ENCODE measurements at regions not wholly inside any gene's neighbourhood (a gene's known extent, or its start where the extent isn't known, plus 50 kb on each side); places are given as distances from the start of the nearest gene placed in this dataset.

DNA sequence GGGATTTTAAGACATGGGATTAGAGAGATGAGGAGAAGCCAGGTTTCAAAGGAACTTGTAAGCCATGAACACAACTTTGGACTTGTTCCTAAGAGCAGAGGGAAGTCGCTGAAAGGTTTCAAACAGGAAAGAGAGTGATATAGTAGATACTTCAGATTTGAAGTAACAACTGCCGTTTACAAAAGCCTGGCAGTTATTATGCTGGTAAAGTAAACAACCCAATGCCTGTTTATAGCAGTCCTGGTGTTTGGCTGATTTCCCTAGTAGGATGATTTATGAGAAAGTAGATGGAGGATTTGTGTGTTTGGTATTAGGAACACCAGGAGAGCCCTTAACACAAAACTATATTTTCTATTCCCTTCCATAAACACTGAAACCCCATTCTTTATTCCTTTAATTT is 285.7 kb downstream of the RMST start:
- 8 to 9% methylated on average over 2 of the region's 2 CpGs for WGBS, 2 donors
- Histone ChIP-seq H3K4me3 (ENCODE audit: low read depth in 1 of 2, low read length in 2 of 2) (no peak overlapping the region), H3K9me3 (ENCODE audit: control insufficient read depth in 2 of 2, insufficient read depth in 1 of 2, low read depth in 1 of 2, low read length in 1 of 2) (no peaks in the 10 kb centered on the region), H3K36me3 (ENCODE audit: control insufficient read depth in 2 of 2, insufficient read depth in 2 of 2, low read length in 1 of 2) (no peaks in the 10 kb centered on the region), H3K27ac (ENCODE audit: low read depth in 2 of 2, low read length in 1 of 2) (no peak overlapping the region), H3K27me3 (ENCODE audit: control insufficient read depth in 1 of 2, insufficient read depth in 2 of 2, low read length in 2 of 2) (no peaks in the 10 kb centered on the region), H3K4me1 (ENCODE audit: control insufficient read depth in 2 of 2, insufficient read depth in 2 of 2, low read length in 1 of 2) (no peaks in the 10 kb centered on the region)

DNA sequence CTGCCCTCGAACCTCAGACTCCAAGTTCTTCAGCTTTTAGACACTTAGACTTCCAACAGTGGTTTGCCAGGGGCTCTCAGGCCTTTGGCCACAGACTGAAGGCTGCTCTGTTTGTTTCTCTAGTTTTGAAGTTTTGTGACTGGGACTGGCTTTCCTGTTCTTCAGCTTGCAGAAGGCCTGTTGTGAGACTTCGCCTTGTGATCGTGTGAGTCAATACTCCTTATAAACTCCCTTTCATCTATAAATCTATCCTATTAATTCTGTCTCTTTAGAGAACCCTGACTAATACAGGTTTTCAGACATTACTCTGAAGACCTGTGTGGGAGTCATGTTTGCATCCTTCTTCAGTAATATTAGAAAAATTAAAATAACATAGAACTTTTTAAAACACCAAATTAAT is 289.1 kb downstream of the RMST start:
- no peak overlapping the region for H3K27ac ChIP-seq (ENCODE audit: low read depth in 2 of 2, low read length in 1 of 2)
- no peak overlapping the region for H3K4me3 ChIP-seq (ENCODE audit: low read depth in 1 of 2, low read length in 2 of 2)
- WGBS, 2 donors: 50 to 69% methylated on average over 3 of the region's 3 CpGs
- no peaks in the 10 kb centered on the region for H3K36me3 ChIP-seq (ENCODE audit: control insufficient read depth in 2 of 2, insufficient read depth in 2 of 2, low read length in 1 of 2)
- no peaks in the 10 kb centered on the region for H3K4me1 ChIP-seq (ENCODE audit: control insufficient read depth in 2 of 2, insufficient read depth in 2 of 2, low read length in 1 of 2)
- no peaks in the 10 kb centered on the region for H3K27me3 ChIP-seq (ENCODE audit: control insufficient read depth in 1 of 2, insufficient read depth in 2 of 2, low read length in 2 of 2)
- H3K9me3 ChIP-seq (ENCODE audit: control insufficient read depth in 2 of 2, insufficient read depth in 1 of 2, low read depth in 1 of 2, low read length in 1 of 2): no peaks in the 10 kb centered on the region

GRCh38 chr12:97752129-97752528 is 289.5 kb downstream of the RMST start:
- H3K9me3 ChIP-seq (ENCODE audit: control insufficient read depth in 2 of 2, insufficient read depth in 1 of 2, low read depth in 1 of 2, low read length in 1 of 2): no peaks in the 10 kb centered on the region
- H3K27ac ChIP-seq (ENCODE audit: low read depth in 2 of 2, low read length in 1 of 2): no peak overlapping the region
- no peak overlapping the region for H3K4me3 ChIP-seq (ENCODE audit: low read depth in 1 of 2, low read length in 2 of 2)
- no peaks in the 10 kb centered on the region for H3K36me3 ChIP-seq (ENCODE audit: control insufficient read depth in 2 of 2, insufficient read depth in 2 of 2, low read length in 1 of 2)
- H3K4me1 ChIP-seq (ENCODE audit: control insufficient read depth in 2 of 2, insufficient read depth in 2 of 2, low read length in 1 of 2): no peaks in the 10 kb centered on the region
- no peaks in the 10 kb centered on the region for H3K27me3 ChIP-seq (ENCODE audit: control insufficient read depth in 1 of 2, insufficient read depth in 2 of 2, low read length in 2 of 2)

- Histone ChIP-seq H3K4me3 (ENCODE audit: low read depth in 1 of 2, low read length in 2 of 2) (no peak overlapping the region), H3K4me1 (ENCODE audit: control insufficient read depth in 2 of 2, insufficient read depth in 2 of 2, low read length in 1 of 2) (no peaks in the 10 kb centered on the region), H3K36me3 (ENCODE audit: control insufficient read depth in 2 of 2, insufficient read depth in 2 of 2, low read length in 1 of 2) (no peaks in the 10 kb centered on the region), H3K9me3 (ENCODE audit: control insufficient read depth in 2 of 2, insufficient read depth in 1 of 2, low read depth in 1 of 2, low read length in 1 of 2) (no peaks in the 10 kb centered on the region), H3K27me3 (ENCODE audit: control insufficient read depth in 1 of 2, insufficient read depth in 2 of 2, low read length in 2 of 2) (no peaks in the 10 kb centered on the region), H3K27ac (ENCODE audit: low read depth in 2 of 2, low read length in 1 of 2) (no peak overlapping the region)
- 82 to 85% methylated on average over 2 of the region's 2 CpGs for WGBS, 2 donors
These were observed 290.7 kb downstream of the RMST start for GRCh38 chr12:97753332-97753731.

GRCh38 chr12:97754306-97754705 is 291.7 kb downstream of the RMST start:
- Histone ChIP-seq H3K4me1 (ENCODE audit: control insufficient read depth in 2 of 2, insufficient read depth in 2 of 2, low read length in 1 of 2) (no peaks in the 10 kb centered on the region), H3K27me3 (ENCODE audit: control insufficient read depth in 1 of 2, insufficient read depth in 2 of 2, low read length in 2 of 2) (peaks cover 0 to under 1% of the 10 kb centered on the region in 2 donors), H3K9me3 (ENCODE audit: control insufficient read depth in 2 of 2, insufficient read depth in 1 of 2, low read depth in 1 of 2, low read length in 1 of 2) (no peaks in the 10 kb centered on the region), H3K36me3 (ENCODE audit: control insufficient read depth in 2 of 2, insufficient read depth in 2 of 2, low read length in 1 of 2) (no peaks in the 10 kb centered on the region), H3K27ac (ENCODE audit: low read depth in 2 of 2, low read length in 1 of 2) (no peak overlapping the region), H3K4me3 (ENCODE audit: low read depth in 1 of 2, low read length in 2 of 2) (no peak overlapping the region)
- 68 to 74% methylated on average over 3 of the region's 3 CpGs for WGBS, 2 donors

- Histone ChIP-seq H3K36me3 (ENCODE audit: control insufficient read depth in 2 of 2, insufficient read depth in 2 of 2, low read length in 1 of 2) (no peaks in the 10 kb centered on the region), H3K4me1 (ENCODE audit: control insufficient read depth in 2 of 2, insufficient read depth in 2 of 2, low read length in 1 of 2) (no peaks in the 10 kb centered on the region), H3K27me3 (ENCODE audit: control insufficient read depth in 1 of 2, insufficient read depth in 2 of 2, low read length in 2 of 2) (peaks cover 0 to 2% of the 10 kb centered on the region in 2 donors), H3K27ac (ENCODE audit: low read depth in 2 of 2, low read length in 1 of 2) (no peak overlapping the region), H3K4me3 (ENCODE audit: low read depth in 1 of 2, low read length in 2 of 2) (no peak overlapping the region), H3K9me3 (ENCODE audit: control insufficient read depth in 2 of 2, insufficient read depth in 1 of 2, low read depth in 1 of 2, low read length in 1 of 2) (no peaks in the 10 kb centered on the region)
- WGBS, 2 donors: 70 to 76% methylated on average over 10 of the region's 10 CpGs
These were observed 293.6 kb downstream of the RMST start for GRCh38 chr12:97756066-97756666.

DNA sequence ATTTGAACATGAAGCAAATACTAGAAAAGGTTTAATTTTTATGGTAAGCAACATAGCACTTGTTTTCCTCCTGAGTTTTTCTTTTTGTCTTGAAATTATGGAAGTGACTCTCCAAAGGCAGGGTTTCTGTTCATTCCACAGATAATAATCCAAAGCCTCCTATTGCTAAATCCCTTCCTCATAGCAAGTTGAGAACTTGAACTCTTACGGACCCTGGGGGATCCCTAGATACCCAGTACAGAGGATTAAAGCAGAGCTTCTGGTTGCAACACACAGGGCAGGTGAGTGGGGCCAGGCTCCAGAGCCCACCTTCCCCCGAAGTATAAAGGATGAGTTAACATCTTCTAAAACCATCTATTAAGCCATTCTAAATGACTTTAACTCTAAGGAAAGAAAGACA is 294.1 kb downstream of the RMST start:
- Histone ChIP-seq H3K9me3 (ENCODE audit: control insufficient read depth in 2 of 2, insufficient read depth in 1 of 2, low read depth in 1 of 2, low read length in 1 of 2) (no peaks in the 10 kb centered on the region), H3K27me3 (ENCODE audit: control insufficient read depth in 1 of 2, insufficient read depth in 2 of 2, low read length in 2 of 2) (peaks cover 0 to 2% of the 10 kb centered on the region in 2 donors), H3K36me3 (ENCODE audit: control insufficient read depth in 2 of 2, insufficient read depth in 2 of 2, low read length in 1 of 2) (no peaks in the 10 kb centered on the region), H3K4me1 (ENCODE audit: control insufficient read depth in 2 of 2, insufficient read depth in 2 of 2, low read length in 1 of 2) (no peaks in the 10 kb centered on the region), H3K27ac (ENCODE audit: low read depth in 2 of 2, low read length in 1 of 2) (no peak overlapping the region), H3K4me3 (ENCODE audit: low read depth in 1 of 2, low read length in 2 of 2) (no peak overlapping the region)
- 88 to 93% methylated on average over 2 of the region's 2 CpGs for WGBS, 2 donors

DNA sequence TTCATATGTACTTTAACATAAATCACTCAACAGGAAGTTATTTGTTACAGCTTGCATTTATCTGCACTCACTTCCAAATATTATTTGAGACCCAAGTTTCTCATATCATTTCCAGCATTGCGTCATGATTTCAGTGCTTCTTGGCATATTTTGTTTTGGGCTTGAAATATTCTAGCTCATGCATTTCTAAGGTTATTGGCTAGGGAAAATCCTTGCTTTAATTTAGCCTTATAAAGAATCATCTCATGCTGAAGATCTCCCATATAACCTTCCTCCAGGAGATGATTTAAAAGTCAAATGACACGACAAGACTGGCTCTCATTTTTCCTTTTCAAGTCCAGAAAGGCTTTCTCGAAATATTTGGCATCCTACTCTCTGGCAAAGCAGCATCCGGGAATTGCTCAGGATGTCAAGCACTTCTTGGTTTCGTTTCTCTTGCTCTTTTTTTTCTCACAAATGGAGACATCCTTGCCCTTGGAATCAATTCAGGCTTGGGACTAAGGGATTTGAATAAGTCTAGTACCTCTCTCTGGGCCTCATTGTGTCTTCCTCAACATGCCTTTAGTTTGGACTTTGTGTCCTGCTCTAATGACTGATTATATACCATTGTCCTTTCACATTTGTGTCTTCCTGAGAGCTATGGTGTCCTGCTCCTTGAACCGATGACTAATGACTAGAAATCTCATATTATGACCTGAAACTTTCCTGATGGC is 295.0 kb downstream of the RMST start:
- no peaks in the 10 kb centered on the region for H3K4me1 ChIP-seq (ENCODE audit: control insufficient read depth in 2 of 2, insufficient read depth in 2 of 2, low read length in 1 of 2)
- 24 to 45% methylated on average over 6 of the region's 6 CpGs for WGBS, 2 donors
- peak overlapping the region in 1 of 2 donors; percentile 30 for H3K27ac ChIP-seq (ENCODE audit: low read depth in 2 of 2, low read length in 1 of 2)
- no peaks in the 10 kb centered on the region for H3K9me3 ChIP-seq (ENCODE audit: control insufficient read depth in 2 of 2, insufficient read depth in 1 of 2, low read depth in 1 of 2, low read length in 1 of 2)
- H3K4me3 ChIP-seq (ENCODE audit: low read depth in 1 of 2, low read length in 2 of 2): no peak overlapping the region
- H3K27me3 ChIP-seq (ENCODE audit: control insufficient read depth in 1 of 2, insufficient read depth in 2 of 2, low read length in 2 of 2): peaks cover 0 to 2% of the 10 kb centered on the region in 2 donors
- no peaks in the 10 kb centered on the region for H3K36me3 ChIP-seq (ENCODE audit: control insufficient read depth in 2 of 2, insufficient read depth in 2 of 2, low read length in 1 of 2)

GRCh38 chr12:97758194-97758501 is 295.5 kb downstream of the RMST start:
- WGBS, 2 donors: 33 to 36% methylated on average over 1 of the region's 1 CpG

DNA sequence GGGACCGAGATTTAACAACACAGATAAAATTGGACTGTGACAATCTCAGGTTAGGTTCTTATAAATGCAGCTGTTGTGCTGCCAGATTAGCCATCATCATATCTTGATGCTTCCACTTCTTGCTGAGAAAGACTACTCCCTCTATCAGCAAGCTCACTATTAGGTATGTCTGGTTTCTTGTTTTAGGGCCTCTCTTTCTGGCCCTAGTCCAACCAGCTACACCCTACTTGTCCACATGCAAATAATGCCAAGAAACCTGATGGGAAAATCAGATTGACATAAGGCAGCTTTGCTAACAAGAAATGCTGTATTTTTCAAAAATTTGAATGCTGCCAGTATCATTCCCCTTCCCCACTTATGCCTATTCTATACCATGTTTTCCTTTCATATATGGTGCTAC is 296.0 kb downstream of the RMST start:
- no peak overlapping the region for H3K4me3 ChIP-seq (ENCODE audit: low read depth in 1 of 2, low read length in 2 of 2)
- no peaks in the 10 kb centered on the region for H3K4me1 ChIP-seq (ENCODE audit: control insufficient read depth in 2 of 2, insufficient read depth in 2 of 2, low read length in 1 of 2)
- no peaks in the 10 kb centered on the region for H3K36me3 ChIP-seq (ENCODE audit: control insufficient read depth in 2 of 2, insufficient read depth in 2 of 2, low read length in 1 of 2)
- H3K9me3 ChIP-seq (ENCODE audit: control insufficient read depth in 2 of 2, insufficient read depth in 1 of 2, low read depth in 1 of 2, low read length in 1 of 2): no peaks in the 10 kb centered on the region
- WGBS, 2 donors: 70 to 79% methylated on average over 1 of the region's 1 CpG
- H3K27ac ChIP-seq (ENCODE audit: low read depth in 2 of 2, low read length in 1 of 2): no peak overlapping the region
- H3K27me3 ChIP-seq (ENCODE audit: control insufficient read depth in 1 of 2, insufficient read depth in 2 of 2, low read length in 2 of 2): peaks cover 0 to 2% of the 10 kb centered on the region in 2 donors

More at GRCh38 chr12:97758194-97758501, 295.5 kb downstream of the RMST start:
- no peak overlapping the region for H3K4me3 ChIP-seq (ENCODE audit: low read depth in 1 of 2, low read length in 2 of 2)
- no peaks in the 10 kb centered on the region for H3K9me3 ChIP-seq (ENCODE audit: control insufficient read depth in 2 of 2, insufficient read depth in 1 of 2, low read depth in 1 of 2, low read length in 1 of 2)
- H3K4me1 ChIP-seq (ENCODE audit: control insufficient read depth in 2 of 2, insufficient read depth in 2 of 2, low read length in 1 of 2): no peaks in the 10 kb centered on the region
- no peaks in the 10 kb centered on the region for H3K36me3 ChIP-seq (ENCODE audit: control insufficient read depth in 2 of 2, insufficient read depth in 2 of 2, low read length in 1 of 2)
- H3K27me3 ChIP-seq (ENCODE audit: control insufficient read depth in 1 of 2, insufficient read depth in 2 of 2, low read length in 2 of 2): peaks cover 0 to 2% of the 10 kb centered on the region in 2 donors
- H3K27ac ChIP-seq (ENCODE audit: low read depth in 2 of 2, low read length in 1 of 2): peak overlapping the region in 1 of 2 donors; percentile 30

Data from esophagus (tissue), 2 donors.